ENCODE measurements at regions not wholly inside any gene's neighbourhood (a gene's known extent, or its start where the extent isn't known, plus 50 kb on each side); places are given as distances from the start of the nearest gene placed in this dataset.
"Not testable (repeated sequence)": the region's sequence is repeated elsewhere in the genome, so short reads cannot be mapped to it uniquely, and the experiment has no call there.

- no peak for DNase-seq
Measured at GRCh38 chr3:87867001-87867400, 191.8 kb downstream of the CGGBP1 start.

- no peak for DNase-seq
Measured at GRCh38 chr3:87856126-87856525, 202.7 kb downstream of the CGGBP1 start.

GRCh38 chr3:87855616-87856015 is 203.2 kb downstream of the CGGBP1 start:
- no peak for DNase-seq

GRCh38 chr3:87855211-87855610 is 203.6 kb downstream of the CGGBP1 start:
- no peak for DNase-seq

- DNase-seq: no peak
Measured at GRCh38 chr3:87848003-87848402, 210.8 kb downstream of the CGGBP1 start.

- DNase-seq: no peak
Measured at GRCh38 chr3:87837076-87837475, 221.7 kb downstream of the CGGBP1 start.

GRCh38 chr3:87836026-87836425 is 222.8 kb downstream of the CGGBP1 start:
- no peak for DNase-seq

GRCh38 chr3:87835236-87835635 is 223.6 kb downstream of the CGGBP1 start:
- DNase-seq: no peak

GRCh38 chr3:87834327-87834726 is 224.5 kb downstream of the CGGBP1 start:
- DNase-seq: no peak

GRCh38 chr3:87833039-87833377 is 225.8 kb downstream of the CGGBP1 start:
- no peak for DNase-seq

- no peak for DNase-seq
Measured at GRCh38 chr3:87828046-87828445, 230.8 kb downstream of the CGGBP1 start.

- DNase-seq: no peak
Measured at GRCh38 chr3:87822563-87822962, 236.2 kb downstream of the CGGBP1 start.

- DNase-seq: not testable (repeated sequence)
Measured at GRCh38 chr3:87813503-87813902, 245.3 kb downstream of the CGGBP1 start.

- no peak for DNase-seq
Measured at GRCh38 chr3:87811953-87812352, 246.9 kb downstream of the CGGBP1 start.

- DNase-seq: no peak
Measured at GRCh38 chr3:87810452-87811016, 248.3 kb downstream of the CGGBP1 start.

GRCh38 chr3:87805670-87806069 is 253.1 kb downstream of the CGGBP1 start:
- no peak for DNase-seq

GRCh38 chr3:87801409-87801808 is 257.4 kb downstream of the CGGBP1 start:
- no peak for DNase-seq

GRCh38 chr3:87800516-87800915 is 258.3 kb downstream of the CGGBP1 start:
- DNase-seq: no peak

GRCh38 chr3:87798567-87798947 is 260.2 kb downstream of the CGGBP1 start:
- no peak for DNase-seq

- no peak for DNase-seq
Measured at GRCh38 chr3:87797872-87798566, 260.8 kb downstream of the CGGBP1 start.

- no peak for DNase-seq
Measured at GRCh38 chr3:87796843-87797185, 262.0 kb downstream of the CGGBP1 start.

- DNase-seq: no peak
Measured at GRCh38 chr3:87796137-87796842, 262.5 kb downstream of the CGGBP1 start.

- DNase-seq: no peak
Measured at GRCh38 chr3:87795701-87796100, 263.1 kb downstream of the CGGBP1 start.

GRCh38 chr3:87793337-87793877 is 265.4 kb downstream of the CGGBP1 start:
- DNase-seq: no peak
